Prostate gland (tissue), 2 donors: ENCODE measurements at regions not wholly inside any gene's neighbourhood (a gene's known extent, or its start where the extent isn't known, plus 50 kb on each side); places are given as distances from the start of the nearest gene placed in this dataset.

Source experiments
- POLR2A ChIP-seq: fragments of 450-650 bp; IDR thresholded peaks from one replicate; pipeline ENCODE4 v1.6.1; 2016; ENCODE audit warnings: antibody characterized with exemption, mild to moderate bottlenecking
- POLR2AphosphoS5 ChIP-seq: sonication (generic); formaldehyde crosslinking; IDR thresholded peaks from one replicate; pipeline ENCODE4 v1.6.1; 2017; ENCODE audit warnings: antibody characterized with exemption
- TF ChIP-seq, protein P1 (sequence below), 4 experiments: fragments of 200-600 bp in 2 of 4; fragments of 450-650 bp in 2 of 4; sonication (generic) in 2 of 4; IDR thresholded peaks; 1 replicate in 3 of 4; 2 replicates in 1 of 4; pipeline ENCODE4 v1.5.1; 2016 to 2019; ENCODE audit warnings: antibody characterized with exemption in 4 of 4, mild to moderate bottlenecking in 2 of 4, moderate library complexity in 2 of 4

DNA sequence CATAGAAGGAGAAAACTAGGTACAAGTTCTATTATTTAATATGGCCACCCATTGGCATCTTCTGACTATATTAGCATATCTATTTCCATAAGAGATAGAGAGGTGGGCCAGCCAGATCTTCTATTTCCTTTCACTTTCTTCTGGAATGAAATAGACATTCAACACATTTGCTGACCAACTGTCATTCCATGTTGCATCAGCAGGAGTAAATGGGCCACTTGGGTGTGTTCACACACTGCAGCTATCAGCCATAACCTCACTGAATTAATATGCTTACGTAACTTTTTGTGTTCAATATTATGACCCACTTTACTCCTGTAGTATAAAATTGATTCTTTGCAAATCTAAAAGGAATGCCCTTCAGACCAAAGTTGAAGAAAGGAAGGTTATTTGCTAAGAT lies 106.2 kb upstream of the LGR5 start:
- TF ChIP-seq, protein P1, sequence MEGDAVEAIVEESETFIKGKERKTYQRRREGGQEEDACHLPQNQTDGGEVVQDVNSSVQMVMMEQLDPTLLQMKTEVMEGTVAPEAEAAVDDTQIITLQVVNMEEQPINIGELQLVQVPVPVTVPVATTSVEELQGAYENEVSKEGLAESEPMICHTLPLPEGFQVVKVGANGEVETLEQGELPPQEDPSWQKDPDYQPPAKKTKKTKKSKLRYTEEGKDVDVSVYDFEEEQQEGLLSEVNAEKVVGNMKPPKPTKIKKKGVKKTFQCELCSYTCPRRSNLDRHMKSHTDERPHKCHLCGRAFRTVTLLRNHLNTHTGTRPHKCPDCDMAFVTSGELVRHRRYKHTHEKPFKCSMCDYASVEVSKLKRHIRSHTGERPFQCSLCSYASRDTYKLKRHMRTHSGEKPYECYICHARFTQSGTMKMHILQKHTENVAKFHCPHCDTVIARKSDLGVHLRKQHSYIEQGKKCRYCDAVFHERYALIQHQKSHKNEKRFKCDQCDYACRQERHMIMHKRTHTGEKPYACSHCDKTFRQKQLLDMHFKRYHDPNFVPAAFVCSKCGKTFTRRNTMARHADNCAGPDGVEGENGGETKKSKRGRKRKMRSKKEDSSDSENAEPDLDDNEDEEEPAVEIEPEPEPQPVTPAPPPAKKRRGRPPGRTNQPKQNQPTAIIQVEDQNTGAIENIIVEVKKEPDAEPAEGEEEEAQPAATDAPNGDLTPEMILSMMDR (IDR thresholded peaks at IDR 0.05): no peak
- TF ChIP-seq POLR2A (no peak), POLR2AphosphoS5 (no peak)
